HUDEP-2 (cell line): ENCODE measurements at regions not wholly inside any gene's neighbourhood (a gene's known extent, or its start where the extent isn't known, plus 50 kb on each side); places are given as distances from the start of the nearest gene placed in this dataset.

Source experiments
- DNase-seq, 76 experiments: peaks; one replicate each; lab custom pipeline; 2025; ENCODE audit not compliant: unreplicated experiment in 76 of 76; lab: John Stamatoyannopoulos, UW

- no peak for DNase-seq
These were observed 86.4 kb upstream of the NTM start for GRCh38 chr11:131284041-131284440.

GRCh38 chr11:131288521-131289091 lies 81.8 kb upstream of the NTM start:
- DNase-seq, result no peak

- DNase-seq, result no peak
These were observed 80.2 kb upstream of the NTM start for GRCh38 chr11:131290185-131290584.

DNA sequence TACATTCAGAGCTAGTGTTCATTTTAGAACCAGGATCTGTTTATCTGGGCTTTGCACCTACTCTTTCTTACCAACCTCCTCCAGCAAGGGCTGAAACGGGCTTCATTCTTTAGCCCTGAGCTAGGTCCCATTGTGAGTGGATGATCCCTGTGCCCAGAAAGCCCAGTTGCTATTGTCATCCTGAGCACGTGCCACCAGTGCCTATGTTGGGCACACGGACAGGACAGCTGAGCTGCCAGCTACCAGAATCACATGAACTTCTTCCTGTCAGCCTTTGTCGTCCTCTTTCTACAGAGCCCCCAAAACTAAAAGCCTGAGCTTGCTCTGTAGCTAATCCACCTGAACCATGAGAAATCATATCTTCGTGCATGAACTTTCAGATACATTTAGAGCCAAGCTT lies 74.4 kb upstream of the NTM start:
- no peak for DNase-seq

GRCh38 chr11:131297441-131297840 lies 73.0 kb upstream of the NTM start:
- no peak for DNase-seq

DNA sequence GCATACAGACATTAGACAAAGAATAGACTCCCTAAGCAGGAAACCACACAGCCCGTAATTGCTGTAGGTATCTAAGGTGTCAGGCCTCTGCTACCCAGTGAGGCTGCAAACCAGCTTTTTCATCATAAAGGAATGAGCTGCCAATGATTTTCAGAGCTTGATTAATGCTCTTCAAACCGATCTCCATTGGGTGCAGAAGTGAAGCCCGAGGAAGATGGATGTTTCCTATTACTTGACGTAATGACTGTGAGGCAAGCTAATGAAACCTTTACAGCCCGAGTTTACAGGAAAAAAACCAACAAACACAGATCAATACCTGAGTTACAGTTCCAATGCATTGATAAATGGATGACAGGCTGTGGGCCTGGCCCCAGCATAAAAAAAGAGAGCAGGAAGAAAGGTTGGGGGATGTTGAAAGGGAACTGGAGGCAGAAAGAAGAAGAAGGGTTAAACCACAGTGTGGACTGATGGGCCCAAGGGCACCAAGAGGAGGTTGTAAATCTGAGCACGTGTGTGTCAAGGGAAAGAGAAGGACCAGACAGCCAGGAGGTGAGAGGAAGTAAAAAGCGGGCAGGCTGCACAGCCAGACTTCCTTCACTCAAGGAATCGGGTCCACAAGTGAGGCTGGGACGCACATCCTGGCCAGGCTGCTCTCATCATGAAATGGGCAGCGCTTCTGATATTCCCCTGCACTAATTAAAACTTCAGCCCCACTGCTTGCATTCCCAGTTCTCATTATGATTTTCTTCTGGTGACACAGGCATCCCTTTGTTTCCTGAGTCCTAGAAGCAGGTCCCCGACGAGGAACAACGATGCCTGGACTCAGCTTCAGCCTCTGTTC lies 70.6 kb upstream of the NTM start:
- no peak for DNase-seq

DNA sequence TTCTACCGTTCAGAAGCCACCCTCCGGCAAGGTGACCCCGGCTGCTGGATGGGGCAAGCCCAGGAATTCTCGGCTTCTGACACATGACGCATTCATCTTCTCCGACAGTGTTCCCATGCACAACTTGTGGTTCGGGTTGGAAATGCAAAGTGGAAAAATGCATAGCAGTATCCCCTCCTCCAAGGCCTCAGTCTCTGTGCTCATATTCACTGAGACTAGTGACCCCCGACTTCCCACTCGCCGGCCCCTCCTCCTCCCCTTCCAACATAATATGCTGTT lies 70.0 kb upstream of the NTM start:
- no peak for DNase-seq

DNA sequence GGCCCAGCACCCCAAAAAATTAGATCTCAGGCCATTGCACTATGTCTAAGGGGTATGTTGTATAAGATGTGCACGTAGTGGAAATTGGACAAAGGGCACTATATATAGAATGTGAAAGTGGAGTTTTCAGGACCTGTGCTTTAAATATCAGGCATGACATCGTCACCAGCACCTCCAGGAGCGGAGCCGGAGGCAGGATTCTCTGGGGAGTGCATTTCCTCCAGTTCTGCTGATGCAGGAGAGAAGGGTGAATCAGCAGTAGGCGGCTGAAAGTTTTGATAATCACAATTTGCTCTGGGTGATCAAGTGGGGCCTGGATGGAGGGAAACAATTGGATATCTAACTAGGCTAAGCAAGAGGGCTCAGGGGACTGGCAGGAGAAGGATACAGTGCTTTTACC lies 69.1 kb upstream of the NTM start:
- no peak for DNase-seq

- DNase-seq, result no peak
These were observed 67.6 kb upstream of the NTM start for GRCh38 chr11:131302836-131303235.

DNA sequence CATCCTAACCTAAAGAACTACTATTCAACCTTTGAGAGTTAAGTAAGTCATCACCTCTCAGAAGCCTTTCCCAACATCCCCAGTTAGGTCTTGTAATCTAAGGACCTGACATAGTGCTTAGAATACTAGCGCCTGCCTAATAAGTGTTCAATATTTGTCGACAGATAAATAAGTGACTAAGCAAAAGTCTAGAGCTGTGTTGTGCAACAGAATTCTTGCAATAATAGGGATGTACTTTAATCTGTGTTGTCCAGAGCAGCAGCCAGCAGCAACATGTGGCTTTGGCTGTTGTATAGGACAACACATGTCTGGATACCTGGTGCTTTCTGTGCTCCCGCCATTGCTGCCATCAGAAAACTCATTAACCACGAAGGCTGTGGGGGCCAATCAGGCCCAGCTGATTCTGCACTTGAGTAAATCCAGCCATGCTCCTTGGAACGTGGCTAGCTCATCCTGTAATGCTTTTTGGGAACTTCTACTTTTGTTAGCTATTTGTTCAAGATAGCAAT lies 66.8 kb upstream of the NTM start:
- DNase-seq, result no peak

- no peak for DNase-seq
These were observed 65.4 kb upstream of the NTM start for GRCh38 chr11:131305005-131305404.

- DNase-seq, result no peak
These were observed 62.9 kb upstream of the NTM start for GRCh38 chr11:131307506-131307905.

GRCh38 chr11:131309776-131310175 lies 60.6 kb upstream of the NTM start:
- no peak for DNase-seq

DNA sequence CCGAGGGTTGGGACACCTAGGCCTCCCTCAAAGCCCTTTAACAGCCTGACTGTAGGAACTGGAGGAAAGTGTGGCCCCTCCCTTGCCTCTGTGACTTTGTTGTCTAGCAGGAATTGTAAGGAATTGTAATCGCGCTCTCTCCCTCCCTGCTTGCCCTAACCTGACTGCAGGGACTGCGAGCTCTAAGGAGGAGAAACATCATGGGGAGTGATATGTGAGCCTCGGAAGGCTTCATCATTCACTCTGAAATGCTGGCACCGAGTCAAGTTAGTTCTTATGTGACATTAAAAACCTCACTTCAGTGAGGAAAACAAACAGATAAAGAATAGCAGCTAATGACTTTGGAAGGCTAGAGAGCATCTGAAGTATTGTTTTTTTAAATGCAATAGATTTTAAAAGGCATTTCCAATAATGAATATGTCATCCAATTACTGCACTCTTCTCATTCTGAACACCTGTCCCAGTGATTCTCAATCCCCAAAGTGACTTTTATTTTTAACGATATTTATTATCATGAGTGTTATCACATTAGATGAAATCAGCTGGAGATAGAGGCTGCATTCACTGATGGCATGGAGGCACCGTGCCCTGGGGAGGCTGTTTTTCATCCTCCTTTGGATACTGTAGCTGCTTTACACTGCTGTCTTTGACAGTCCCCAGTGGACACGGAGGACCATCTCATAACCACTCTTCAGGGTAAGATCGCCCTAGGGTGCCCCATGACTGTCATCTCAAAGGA lies 58.5 kb upstream of the NTM start:
- no peak for DNase-seq
